ENCODE measurements at regions not wholly inside any gene's neighbourhood (a gene's known extent, or its start where the extent isn't known, plus 50 kb on each side); places are given as distances from the start of the nearest gene placed in this dataset.
"Not testable (repeated sequence)": the region's sequence is repeated elsewhere in the genome, so short reads cannot be mapped to it uniquely, and the experiment has no call there.

DNA sequence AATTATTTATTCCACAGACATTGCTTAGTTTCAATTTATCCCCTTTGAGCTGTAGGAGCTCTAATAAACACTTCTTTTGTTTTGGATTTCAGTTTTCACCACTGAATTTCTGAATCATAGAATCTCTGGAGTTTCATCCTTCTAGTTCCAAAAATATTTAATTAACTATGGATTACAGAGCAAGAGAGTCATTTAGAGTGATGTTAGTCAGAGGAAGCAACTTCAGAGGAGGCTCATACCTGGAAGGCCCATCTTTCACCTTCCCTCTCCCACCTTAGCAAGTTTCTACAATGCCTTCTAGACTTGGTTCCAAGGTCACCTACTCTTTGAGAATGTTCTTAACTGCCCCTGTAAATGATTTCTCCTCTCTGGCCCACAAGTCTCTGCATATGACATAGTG, 353.2 kb downstream of the SPRY2 start:
- no peak for DNase-seq (ENCODE audit: low spot score)

GRCh38 chr13:79987323-79987722, 353.6 kb downstream of the SPRY2 start:
- no peak for DNase-seq (ENCODE audit: low spot score)

DNA sequence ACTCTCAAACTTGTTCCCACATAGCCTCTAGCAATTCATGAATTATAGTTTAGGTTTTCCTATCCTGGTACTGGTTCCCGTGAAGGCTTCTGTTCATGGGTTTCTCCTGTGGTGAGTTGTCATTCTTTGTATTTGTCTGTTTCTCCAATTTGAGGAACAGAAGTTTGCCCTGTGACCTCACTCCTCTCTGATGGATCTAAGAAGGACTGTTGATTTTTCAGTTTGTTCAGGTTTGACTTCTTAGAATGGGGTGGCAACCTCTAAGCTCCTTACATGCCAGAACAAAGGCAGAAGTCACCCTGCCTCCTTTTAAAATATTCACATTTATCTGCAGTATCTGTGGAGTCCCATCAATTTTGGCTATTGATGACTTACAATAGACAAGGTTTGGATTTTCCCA, 354.0 kb downstream of the SPRY2 start:
- no peak for DNase-seq (ENCODE audit: low spot score)

- not testable (repeated sequence) for DNase-seq (ENCODE audit: low spot score)
Observed at GRCh38 chr13:79974935-79975650, 365.8 kb downstream of the SPRY2 start.

DNA sequence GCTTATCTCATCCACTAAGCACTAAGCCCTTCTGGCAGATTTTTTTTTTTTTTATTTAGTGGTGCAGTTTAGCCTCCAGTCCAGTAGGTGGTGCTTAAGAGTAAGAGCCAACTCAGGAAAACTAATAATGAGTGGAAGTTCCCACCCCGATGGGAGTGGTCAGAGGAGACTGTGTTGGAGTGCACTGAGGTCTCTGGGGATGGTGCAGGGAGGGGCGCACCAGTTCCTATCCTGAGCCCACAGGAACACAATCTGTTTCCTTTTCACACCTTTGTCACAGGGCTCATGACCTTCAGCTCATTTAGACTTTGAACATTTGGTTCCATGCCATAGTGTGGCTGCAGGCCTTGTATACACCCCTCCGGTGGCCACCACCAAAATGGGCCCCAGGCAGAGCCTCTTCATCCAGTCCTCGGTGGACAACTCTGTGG, 367.4 kb downstream of the SPRY2 start:
- DNase-seq (ENCODE audit: low spot score): no peak

DNA sequence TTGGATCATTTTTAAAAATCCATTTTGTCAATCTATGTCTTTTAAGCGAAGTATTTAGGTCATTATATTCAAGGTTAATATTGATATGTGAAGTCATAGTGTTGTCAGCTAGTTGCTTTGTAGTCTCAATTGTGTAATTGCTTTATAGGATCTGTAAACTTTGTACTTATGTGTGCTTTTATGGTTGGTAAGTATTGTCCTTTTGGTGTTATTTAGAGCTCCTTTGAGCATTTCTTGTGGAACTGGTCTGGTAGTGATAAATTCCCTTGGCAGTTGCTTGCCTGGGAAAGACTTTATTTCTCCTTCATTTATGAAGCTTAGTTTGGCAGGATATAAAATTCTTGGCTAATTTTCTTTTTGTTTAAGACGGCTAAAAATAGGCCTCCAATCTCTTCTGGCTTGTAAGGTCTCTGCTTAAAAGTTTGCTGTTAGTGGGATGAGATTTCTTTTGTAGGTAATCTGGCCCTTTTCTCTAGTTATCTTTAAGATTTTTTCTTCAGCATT, 368.8 kb downstream of the SPRY2 start:
- DNase-seq (ENCODE audit: low spot score): no peak

- no peak for DNase-seq (ENCODE audit: low spot score)
Observed at GRCh38 chr13:79966493-79966895, 374.4 kb downstream of the SPRY2 start.

- DNase-seq (ENCODE audit: low spot score): no peak
Observed at GRCh38 chr13:79966059-79966458, 374.9 kb downstream of the SPRY2 start.

- DNase-seq (ENCODE audit: low spot score): no peak
Observed at GRCh38 chr13:79946556-79946955, 394.4 kb downstream of the SPRY2 start.

GRCh38 chr13:79943346-79944023, 397.4 kb downstream of the SPRY2 start:
- no peak for DNase-seq (ENCODE audit: low spot score)

GRCh38 chr13:79941752-79942151, 399.2 kb downstream of the SPRY2 start:
- DNase-seq (ENCODE audit: low spot score): no peak

- DNase-seq (ENCODE audit: low spot score): no peak
Observed at GRCh38 chr13:79939689-79940088, 401.2 kb downstream of the SPRY2 start.

GRCh38 chr13:79937771-79938216, 403.1 kb downstream of the SPRY2 start:
- no peak for DNase-seq (ENCODE audit: low spot score)

- DNase-seq (ENCODE audit: low spot score): no peak
Observed at GRCh38 chr13:79937311-79937710, 403.6 kb downstream of the SPRY2 start.

GRCh38 chr13:79936368-79937136, 404.4 kb downstream of the SPRY2 start:
- DNase-seq (ENCODE audit: low spot score): no peak

DNA sequence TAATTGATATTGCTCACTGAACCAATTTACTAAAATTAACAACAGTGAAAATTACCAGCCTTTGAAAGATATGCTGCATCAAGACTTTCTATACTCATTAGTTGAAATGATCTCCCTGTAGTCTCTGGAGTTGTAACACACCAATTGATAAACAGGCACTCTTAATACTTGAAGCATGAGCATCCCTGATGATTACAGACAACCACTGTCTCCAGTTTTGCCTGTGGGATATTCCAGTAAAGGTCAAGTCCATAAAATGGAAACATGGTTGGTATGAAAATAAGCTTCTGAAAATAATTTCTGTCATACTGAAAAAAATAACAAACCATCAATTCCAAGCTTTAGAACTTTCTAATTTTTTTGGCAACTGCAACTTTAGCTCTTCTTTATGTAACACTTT, 405.8 kb downstream of the SPRY2 start:
- DNase-seq (ENCODE audit: low spot score): no peak

GRCh38 chr13:79933389-79933788, 407.5 kb downstream of the SPRY2 start:
- no peak for DNase-seq (ENCODE audit: low spot score)

DNA sequence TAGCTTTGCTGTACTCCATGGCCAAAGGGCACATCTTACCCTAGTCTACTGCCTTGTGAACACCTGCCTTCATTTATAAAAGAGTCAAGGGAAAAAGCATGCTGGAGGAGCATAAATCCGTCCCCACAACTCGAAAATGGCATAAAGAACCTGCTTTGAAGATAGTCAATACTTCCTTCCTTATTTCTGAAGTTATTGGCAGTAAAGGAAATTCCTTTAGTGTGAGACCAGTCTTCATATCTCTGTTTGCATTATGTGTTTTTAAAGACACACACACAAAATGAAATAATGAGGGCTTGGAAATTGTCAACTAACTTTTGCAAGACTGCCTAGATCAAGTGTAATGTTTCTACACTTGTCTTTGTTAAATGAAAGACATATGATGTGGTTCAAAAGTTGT, 408.4 kb downstream of the SPRY2 start:
- DNase-seq (ENCODE audit: low spot score): no peak

GRCh38 chr13:79923973-79924556, 416.9 kb downstream of the SPRY2 start:
- not testable (repeated sequence) for DNase-seq (ENCODE audit: low spot score)

DNA sequence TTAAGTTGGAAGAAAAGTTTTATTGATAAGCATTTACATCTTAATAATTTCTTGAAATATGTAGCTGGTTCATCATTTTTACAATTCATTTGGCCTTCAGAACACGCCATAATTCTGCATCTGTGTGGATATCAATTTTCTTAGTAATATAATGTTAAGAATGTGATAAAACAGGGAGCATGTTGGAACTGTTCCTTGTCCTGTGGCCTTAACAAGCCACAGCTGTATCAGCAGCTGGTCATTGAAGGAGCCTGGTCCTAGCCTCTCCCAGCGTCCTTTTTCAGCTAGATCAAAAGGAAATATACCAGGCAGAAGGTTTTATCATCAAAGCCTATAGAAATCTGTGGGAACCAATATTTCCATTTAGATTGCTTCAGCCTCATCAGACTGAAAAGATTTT, 421.8 kb downstream of the SPRY2 start:
- no peak for DNase-seq (ENCODE audit: low spot score)

- no peak for DNase-seq (ENCODE audit: low spot score)
Observed at GRCh38 chr13:79918620-79919019, 422.3 kb downstream of the SPRY2 start.

- no peak for DNase-seq (ENCODE audit: low spot score)
Observed at GRCh38 chr13:79917628-79918027, 423.3 kb downstream of the SPRY2 start.

Data from activated CD4-positive, alpha-beta T cell treated with anti-CD3 and anti-CD28 coated beads, Interleukin-2, Interleukin-4, amounts not matched to agents 100 ng/mL and 50 ng/mL, durations not matched to agents 16 hours and 8 hours (primary cell).